ENCODE measurements at regions not wholly inside any gene's neighbourhood (a gene's known extent, or its start where the extent isn't known, plus 50 kb on each side); places are given as distances from the start of the nearest gene placed in this dataset.
"Not testable (repeated sequence)": the region's sequence is repeated elsewhere in the genome, so short reads cannot be mapped to it uniquely, and the experiment has no call there.

DNA sequence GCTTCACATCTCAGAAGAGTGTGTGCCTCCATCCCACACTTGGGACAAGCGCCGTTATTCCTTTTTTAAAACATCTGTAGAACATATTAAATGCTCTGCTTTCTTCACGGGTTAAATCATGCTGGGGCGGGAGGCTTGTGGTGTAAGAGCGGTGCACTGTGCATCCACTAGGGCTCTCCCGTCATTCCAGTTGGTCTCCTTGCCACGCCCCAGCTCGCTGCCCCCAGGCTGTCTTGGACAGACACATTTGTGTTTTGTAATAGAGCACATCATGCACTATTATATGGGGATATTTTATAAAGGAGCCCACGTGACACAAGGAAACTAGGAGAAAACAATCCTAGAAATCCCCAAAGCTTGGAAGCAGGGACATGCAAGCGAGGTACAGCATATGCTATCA is 87.7 kb upstream of the PLGLB2 start:
- not testable (repeated sequence) for DNase-seq

- not testable (repeated sequence) for DNase-seq
Measured at GRCh38 chr2:87662316-87663290, 85.3 kb upstream of the PLGLB2 start.

DNA sequence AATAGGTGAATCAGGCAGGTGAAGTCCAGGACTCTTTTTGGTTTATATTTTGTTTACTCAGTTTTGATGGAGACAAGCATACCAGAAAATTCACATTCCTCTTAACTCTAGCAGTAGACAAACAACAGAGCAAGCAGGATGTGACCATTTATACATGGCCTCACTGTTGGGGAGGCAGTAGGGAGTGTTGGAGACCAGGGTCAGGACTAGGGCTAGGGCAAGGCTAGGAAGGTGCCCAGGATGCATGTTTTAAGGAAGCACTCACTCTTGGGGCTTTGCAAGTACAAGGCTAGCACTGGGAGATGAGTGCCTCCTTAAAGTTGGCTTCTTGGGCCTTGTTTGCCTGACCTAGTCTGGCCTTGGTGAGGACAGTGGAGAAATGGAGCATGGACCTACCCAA is 84.5 kb upstream of the PLGLB2 start:
- DNase-seq = not testable (repeated sequence)

DNA sequence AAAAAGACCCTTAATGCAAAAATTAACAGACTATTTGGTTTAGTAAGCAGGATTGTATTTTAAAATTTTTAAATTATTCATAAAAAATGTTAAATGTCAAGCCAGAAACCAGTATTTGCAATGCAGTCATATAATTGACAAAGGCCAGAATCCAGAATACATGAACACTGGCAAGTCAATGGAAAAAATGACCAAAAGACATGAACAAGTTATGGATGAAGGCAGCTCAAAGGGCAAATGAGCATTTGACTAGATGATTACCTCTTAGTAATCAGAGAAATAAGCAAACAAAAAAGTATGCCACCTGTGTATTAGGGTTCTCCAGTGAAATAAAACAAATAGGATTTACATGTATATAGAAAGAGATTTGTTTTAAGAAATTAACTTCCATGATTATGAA is 80.9 kb upstream of the PLGLB2 start:
- DNase-seq = not testable (repeated sequence)

- DNase-seq = not testable (repeated sequence)
Measured at GRCh38 chr2:87668361-87668760, 79.5 kb upstream of the PLGLB2 start.

DNA sequence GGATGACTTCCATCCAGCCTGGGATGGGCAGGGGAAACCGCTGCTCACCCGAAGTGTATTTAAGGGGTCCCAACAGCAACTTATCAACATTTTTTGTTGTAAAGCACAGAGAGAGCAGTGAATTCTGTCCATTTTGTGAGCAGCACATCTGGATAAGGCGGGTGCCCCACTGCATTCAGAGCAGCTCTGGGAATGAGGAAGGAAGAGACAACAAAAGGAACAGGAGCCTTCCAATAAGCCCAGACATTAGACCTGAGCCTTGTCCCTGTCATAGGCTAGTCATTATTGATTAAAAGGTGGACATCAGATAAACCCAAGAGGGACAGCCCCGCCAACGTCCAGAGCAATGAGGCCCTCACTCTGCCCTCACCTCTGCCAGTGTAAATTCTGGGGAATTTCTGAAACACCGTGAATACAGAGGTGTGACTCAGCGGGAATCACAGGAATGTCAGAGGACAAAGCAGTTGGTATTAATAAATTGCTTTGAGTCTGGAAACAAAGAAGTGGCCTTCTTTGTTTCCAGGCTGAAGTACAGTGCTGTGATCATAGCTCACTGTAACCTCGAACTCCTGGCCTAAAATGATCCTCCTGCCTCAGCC is 78.2 kb upstream of the PLGLB2 start:
- DNase-seq = not testable (repeated sequence)

DNA sequence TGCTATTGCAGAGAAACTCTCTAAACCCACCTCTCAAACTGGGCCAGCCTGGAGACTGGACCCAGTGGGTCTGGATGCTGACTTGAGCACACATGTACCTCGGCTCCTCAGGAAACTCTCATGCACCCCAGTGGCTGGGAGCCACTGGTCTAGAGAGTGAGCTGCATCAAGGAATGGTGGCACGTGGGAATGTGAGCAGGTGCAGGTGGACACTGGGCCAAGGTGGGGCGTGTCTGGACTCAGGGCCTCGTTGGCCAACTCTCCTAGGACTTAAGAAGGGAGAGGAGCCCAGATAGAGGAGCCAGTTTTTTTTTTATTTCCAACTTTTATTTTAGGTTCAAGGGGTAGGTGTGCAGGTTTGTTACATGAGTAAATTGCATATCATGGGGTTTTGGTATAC is 75.5 kb upstream of the PLGLB2 start:
- not testable (repeated sequence) for DNase-seq

DNA sequence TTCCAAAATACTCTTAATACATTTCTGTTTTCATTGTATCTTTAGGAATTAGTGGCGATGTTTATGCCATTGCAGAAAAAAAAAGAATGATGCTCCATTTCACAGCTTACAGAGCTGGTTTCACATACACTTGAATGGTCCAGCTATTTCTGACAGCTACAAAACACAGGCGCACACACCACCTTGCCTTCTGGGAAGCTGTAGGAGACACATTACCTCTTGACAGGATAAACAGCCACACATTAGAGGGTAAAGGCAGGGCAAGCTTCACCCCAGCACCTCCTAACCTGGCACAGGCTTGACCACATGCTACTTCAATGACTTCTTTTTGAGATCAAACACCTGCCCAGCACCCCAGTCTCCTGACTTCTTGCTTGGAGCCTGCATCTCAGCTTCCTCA is 73.2 kb upstream of the PLGLB2 start:
- not testable (repeated sequence) for DNase-seq

DNA sequence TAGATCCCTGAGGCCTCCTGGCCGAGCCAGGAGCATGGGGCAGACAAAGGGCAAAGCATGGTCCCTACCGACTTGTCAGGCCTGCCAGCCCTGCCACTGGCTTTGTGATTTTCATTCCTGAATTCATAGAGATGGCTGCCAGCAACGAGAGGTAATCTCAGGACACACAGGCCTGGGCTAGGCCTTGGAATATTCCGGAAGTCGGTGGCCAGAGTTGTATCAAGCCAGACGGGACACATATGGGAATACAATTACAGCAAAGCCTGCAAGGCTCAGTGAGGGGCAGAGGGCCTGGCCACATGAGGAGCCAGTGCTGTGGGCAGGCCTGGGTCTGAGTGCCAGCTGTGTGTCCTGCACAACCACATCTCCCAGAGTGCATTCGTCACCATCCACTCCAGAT is 72.4 kb upstream of the PLGLB2 start:
- DNase-seq = not testable (repeated sequence)

- DNase-seq = not testable (repeated sequence)
Measured at GRCh38 chr2:87677421-87677923, 70.4 kb upstream of the PLGLB2 start.

DNA sequence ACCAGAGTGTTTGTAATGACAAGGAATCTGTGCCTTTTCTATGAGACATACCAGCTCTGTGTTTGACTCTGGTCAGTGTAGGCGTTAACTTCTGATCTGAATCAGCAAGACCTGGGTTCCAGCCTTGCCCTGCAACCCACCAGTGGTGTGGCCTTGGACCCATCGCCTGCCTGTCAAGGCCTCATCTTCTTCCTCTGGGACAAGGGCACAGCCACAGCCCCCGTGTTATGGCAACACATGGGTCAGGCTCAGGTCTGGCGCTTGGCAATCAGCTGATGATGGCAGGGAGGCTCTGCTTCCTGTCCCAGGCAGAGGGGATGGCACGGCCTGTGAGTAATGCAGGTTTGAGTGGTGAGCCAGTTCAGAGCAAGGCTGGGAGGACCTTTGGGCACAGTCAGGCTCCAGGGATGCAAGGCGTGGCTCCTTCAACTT is 69.1 kb upstream of the PLGLB2 start:
- not testable (repeated sequence) for DNase-seq

DNA sequence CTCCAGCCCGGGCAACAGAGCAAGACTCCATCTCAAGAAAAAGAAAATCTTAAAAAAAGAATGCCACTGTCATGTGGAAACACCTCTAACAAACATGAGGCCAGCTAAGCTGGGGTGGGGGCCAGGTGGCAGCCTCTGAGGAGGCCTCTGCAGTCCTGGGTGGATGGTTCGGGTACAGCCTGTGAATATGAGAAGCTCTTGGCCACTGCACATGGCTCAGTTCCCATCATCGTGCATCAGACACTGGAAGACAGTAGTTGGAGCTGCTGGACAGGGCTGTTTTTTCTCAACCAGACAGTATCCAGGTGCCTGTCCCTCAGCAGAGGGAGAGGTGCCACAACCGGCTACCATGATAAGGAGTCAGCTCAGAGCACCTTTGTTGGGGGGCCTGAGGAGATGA is 67.9 kb upstream of the PLGLB2 start:
- not testable (repeated sequence) for DNase-seq

DNA sequence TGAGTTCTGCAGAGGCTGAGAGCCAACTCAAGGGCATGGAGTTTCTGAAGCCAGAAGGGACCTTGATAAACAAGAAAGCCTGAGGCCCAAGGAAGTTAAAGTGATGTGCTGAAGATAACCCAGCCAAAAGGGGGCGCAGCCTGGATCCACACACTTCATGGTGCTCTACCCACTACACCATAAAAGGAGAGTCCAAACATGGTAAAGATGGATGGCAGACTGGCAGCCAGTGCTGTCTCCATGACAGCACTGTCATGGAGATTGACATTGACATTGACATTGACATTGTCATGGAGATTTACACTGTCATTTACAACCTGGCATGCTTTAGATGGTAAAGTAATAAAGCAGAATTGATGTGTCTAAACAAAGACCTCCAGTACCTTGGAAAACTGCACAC is 67.2 kb upstream of the PLGLB2 start:
- not testable (repeated sequence) for DNase-seq

DNA sequence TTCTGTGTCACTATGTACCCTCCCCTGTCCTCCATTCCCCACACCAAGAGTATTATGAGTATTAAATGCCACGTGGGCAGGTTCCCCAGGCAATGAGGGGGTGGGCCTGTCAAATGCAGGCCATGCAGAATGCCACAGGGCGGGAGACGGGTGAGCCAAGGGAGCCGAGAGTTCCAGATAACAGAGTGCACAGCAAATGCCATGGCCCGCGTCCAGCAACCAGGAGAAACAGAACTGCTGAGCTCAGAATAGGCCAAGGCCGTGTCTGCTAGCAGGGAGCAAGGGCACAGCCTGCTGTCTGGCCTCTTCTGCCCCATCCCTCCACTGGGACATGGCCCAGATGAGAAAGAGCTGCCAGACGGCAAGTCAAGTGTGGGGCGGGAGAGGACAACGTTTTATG is 64.4 kb upstream of the PLGLB2 start:
- DNase-seq = not testable (repeated sequence)

DNA sequence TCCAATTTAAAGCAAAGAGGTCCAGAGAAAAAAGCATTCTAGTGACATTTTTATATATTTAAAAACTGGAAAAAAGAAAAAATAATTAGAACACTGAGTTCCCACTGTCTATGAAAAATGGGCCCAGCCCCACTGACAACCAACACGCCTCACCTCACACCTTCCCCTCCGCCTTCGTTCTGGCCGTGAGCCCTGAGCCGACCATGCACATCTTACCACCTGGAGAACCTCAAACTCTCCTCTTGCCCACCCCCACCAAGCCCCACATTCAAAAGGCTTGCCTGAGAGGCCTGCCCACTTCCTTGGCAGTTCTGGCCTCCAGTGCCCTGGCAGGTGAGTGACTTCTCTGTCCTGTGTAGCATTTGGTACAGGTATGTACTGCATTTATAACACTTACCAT is 63.9 kb upstream of the PLGLB2 start:
- not testable (repeated sequence) for DNase-seq

GRCh38 chr2:87685558-87685957 is 62.3 kb upstream of the PLGLB2 start:
- DNase-seq = not testable (repeated sequence)

DNA sequence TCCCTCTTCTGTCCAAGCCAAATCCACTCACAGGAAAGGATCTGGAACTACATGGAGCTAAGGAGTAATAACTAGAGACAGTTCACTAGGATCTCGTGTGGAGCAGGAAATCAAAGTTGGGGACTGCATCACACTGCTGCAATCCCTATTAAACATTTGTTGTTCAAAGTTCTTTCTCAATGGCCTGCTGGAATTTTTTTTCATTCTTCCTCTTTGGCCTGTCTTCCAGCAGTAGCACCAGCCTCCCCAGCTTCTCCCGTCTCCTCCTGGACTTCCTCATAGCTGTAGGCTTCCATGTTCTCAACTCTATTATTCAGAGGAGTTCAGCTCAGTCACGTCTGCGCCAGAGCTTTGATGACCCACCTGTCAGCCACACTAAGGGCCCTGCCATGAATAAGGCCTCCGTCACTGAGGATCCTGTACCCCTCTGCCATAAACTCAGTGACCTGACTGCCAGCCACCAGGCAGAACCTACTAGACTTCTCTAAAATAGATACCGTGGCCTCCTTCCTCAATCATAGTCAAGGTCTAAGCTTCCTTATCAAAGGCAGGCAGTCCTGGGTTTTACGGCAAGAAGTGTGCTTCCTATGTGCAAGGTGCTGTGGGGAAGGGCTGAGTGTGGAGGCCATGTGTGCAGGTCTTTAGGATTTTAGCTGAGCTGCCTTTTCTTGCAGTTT is 60.9 kb upstream of the PLGLB2 start:
- DNase-seq = not testable (repeated sequence)

GRCh38 chr2:87687550-87688270 is 60.2 kb upstream of the PLGLB2 start:
- not testable (repeated sequence) for DNase-seq

DNA sequence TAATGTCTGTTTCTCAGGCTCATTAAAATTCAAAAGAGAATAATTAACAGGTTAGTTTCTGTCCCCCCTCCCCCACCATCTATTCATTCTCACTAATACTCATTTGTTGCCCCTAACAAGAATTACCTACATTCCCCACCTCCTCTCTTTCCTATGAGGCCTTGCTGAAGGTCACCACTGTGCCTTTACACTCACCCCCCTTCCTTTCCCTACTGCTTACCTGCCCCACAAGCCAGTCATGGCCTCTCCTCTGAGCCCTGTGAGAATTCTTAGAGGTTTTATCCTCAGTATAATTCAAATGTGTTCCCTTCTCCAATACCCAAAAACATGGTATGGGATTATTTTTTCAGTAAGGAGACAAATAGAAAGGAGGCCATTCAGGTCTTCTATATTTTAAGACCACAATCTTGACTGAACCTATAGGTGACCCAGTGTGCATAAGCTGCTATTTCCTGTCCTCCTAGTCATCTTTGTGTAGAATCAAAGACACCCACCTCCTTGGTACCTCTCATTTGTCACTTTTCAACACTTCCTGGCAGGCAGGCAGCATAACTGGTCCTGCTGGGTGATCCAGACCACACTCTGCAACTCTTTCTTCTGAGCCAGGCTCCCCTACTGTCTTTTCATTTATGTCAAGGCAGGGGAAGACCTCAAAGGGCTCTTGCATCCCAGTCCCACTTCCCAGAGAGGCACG is 55.8 kb upstream of the PLGLB2 start:
- DNase-seq = not testable (repeated sequence)

GRCh38 chr2:87692914-87693313 is 55.0 kb upstream of the PLGLB2 start:
- DNase-seq = not testable (repeated sequence)

DNA sequence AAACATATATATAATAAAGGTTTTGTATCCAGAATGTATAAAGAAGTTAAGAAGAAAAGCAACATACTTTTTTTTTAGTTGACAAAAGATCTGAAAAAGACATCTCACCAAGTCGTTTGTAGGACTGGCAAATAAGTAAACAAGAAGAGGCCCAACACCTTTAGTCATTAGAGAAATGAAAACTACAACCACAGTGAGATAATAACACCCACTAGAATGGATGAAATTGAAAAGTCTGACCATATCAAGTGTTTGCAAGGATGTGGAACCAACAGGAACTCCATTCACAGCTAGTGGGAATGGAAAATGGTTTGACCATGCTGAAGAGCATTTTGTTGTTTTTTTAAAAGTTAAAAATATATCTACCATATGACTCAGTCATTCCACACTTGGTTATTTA is 54.0 kb upstream of the PLGLB2 start:
- DNase-seq = not testable (repeated sequence)
